GM23248 (cell line): ENCODE measurements at regions not wholly inside any gene's neighbourhood (a gene's known extent, or its start where the extent isn't known, plus 50 kb on each side); places are given as distances from the start of the nearest gene placed in this dataset.

Source experiments
- DNase-seq: peaks from one replicate; pipeline ENCODE4 v3.0.0-alpha.2; 2015
- H2AFZ ChIP-seq: fragments of 200-600 bp; sonication (generic); 2 replicates; pipeline ENCODE4 v1.6.1; 2016; ENCODE audit warnings: antibody characterized with exemption
- H3F3A ChIP-seq: fragments of 200-600 bp; sonication (generic); 2 replicates; pipeline ENCODE4 v1.6.1; 2016; ENCODE audit warnings: mild to moderate bottlenecking, antibody characterized with exemption, mixed run types; ENCODE audit not compliant: insufficient read depth
- H3K27ac ChIP-seq: fragments of 200-600 bp; sonication (generic); 2 replicates; pipeline ENCODE4 v1.5.1; 2016; ENCODE audit warnings: mild to moderate bottlenecking
- H3K27me3 ChIP-seq: fragments of 200-600 bp; sonication (generic); replicated peaks from 2 replicates; pipeline ENCODE4 v1.6.1; 2016; ENCODE audit warnings: mild to moderate bottlenecking; ENCODE audit not compliant: insufficient read depth
- H3K36me3 ChIP-seq: fragments of 200-600 bp; sonication (generic); 2 replicates; pipeline ENCODE4 v1.6.1; 2016; ENCODE audit warnings: low read depth, mild to moderate bottlenecking
- H3K4me1 ChIP-seq: fragments of 200-600 bp; sonication (generic); 2 replicates; pipeline ENCODE4 v1.6.1; 2016; ENCODE audit warnings: mild to moderate bottlenecking; ENCODE audit not compliant: insufficient read depth
- H3K4me2 ChIP-seq: fragments of 200-600 bp; sonication (generic); one replicate; pipeline ENCODE4 v1.6.1; 2016; ENCODE audit warnings: mild to moderate bottlenecking; ENCODE audit not compliant: unreplicated experiment
- H3K4me3 ChIP-seq: fragments of 200-600 bp; sonication (generic); 2 replicates; pipeline ENCODE4 v1.5.1; 2016; ENCODE audit warnings: mild to moderate bottlenecking
- H3K79me2 ChIP-seq: fragments of 200-600 bp; sonication (generic); 2 replicates; pipeline ENCODE4 v1.6.1; 2016; ENCODE audit warnings: mild to moderate bottlenecking; ENCODE audit not compliant: insufficient read depth
- H3K9ac ChIP-seq: fragments of 200-600 bp; sonication (generic); 2 replicates; pipeline ENCODE4 v1.6.1; 2016; ENCODE audit warnings: mild to moderate bottlenecking
- H3K9me2 ChIP-seq: fragments of 200-600 bp; sonication (generic); 2 replicates; pipeline ENCODE4 v1.6.1; 2016; ENCODE audit warnings: mixed run types, mild to moderate bottlenecking, moderate library complexity; ENCODE audit not compliant: insufficient read depth
- H3K9me3 ChIP-seq: fragments of 200-600 bp; sonication (generic); one replicate; pipeline ENCODE4 v1.6.1; 2017; ENCODE audit warnings: low read depth
- H4K20me1 ChIP-seq: fragments of 200-600 bp; sonication (generic); 2 replicates; pipeline ENCODE4 v1.6.0; 2016; ENCODE audit not compliant: insufficient read depth
- EZH2 ChIP-seq: fragments of 200-600 bp; sonication (generic); IDR thresholded peaks from 2 replicates; pipeline ENCODE4 v1.6.1; 2018; ENCODE audit warnings: antibody characterized with exemption, mild to moderate bottlenecking; ENCODE audit not compliant: insufficient read depth, poor library complexity, severe bottlenecking
- EZH2phosphoT487 ChIP-seq: fragments of 200-600 bp; sonication (generic); IDR thresholded peaks from 2 replicates; pipeline ENCODE4 v1.6.1; 2018; ENCODE audit warnings: antibody characterized with exemption, moderate library complexity, mild to moderate bottlenecking, low read depth; ENCODE audit not compliant: insufficient read depth
- WGBS, 2 experiments: methylation state at CpG; one replicate each; pipeline ENCODE4 v1.1.6; 2015 to 2017; ENCODE audit warnings: low lambda C conversion rate in 2 of 2, low coverage in 1 of 2; ENCODE audit errors: missing lambda C conversion rate in 2 of 2; 5-methylcytosine and 5-hydroxymethylcytosine counted together
- in situ Hi-C: fragments of 300-500 bp; cut with MboI; formaldehyde crosslinking; loops from 2 replicates; pipeline ENCODE4 v1.15.0; 2020

DNA sequence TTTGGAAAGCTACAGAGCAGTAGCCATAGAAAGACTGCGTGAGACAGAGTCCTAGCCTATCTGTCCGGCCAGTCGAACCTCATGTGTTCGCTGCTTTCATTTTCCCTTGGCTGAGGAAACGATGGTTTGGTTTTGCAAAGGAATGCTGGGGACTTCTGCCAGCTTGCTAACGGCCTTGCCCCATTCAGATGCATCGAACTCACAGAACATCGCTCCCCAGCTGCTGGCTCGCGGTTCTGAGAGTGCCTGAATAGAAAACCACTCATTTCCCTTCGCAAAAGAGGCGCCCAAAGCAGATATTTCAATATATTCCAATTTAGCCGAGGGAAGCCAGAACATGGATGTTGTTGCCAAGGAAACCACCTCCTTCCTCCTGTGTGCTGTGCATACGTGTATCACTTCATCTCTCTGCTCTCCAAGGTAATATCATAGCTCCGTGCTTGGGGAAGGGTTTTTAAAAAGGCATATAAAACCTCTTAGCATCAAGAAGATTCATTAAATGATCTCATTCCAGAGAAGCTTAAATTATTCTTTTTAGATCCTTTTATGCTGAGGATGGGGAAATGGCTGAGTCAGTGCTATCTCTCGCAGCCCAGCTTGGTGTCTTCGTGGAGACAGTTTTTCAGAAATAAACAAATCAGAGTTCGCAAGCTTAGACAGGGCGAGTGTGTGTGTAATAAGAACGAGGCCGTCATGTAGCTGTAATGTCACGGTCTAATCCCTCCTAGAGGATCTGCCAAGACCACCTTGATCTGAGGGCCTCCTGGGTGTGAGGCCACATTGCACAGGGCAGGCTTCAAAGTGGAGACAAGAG is 215.2 kb downstream of the RPS24 start:
- peaks cover 21% of the 10 kb centered on the region for H3K4me1 ChIP-seq
- peak overlapping the region; percentile 82 for H3K9ac ChIP-seq
- peak overlapping the region; percentile 94 for H3K27ac ChIP-seq
- TF ChIP-seq EZH2phosphoT487 (no peak), EZH2 (no peak)
- no peaks in the 10 kb centered on the region for H3K27me3 ChIP-seq
- 25 to 30% methylated on average over 22 of the region's 22 CpGs for WGBS, 2 experiments
- in situ Hi-C loops, result no loop called here
- H3K79me2 ChIP-seq, result no peaks in the 10 kb centered on the region
- peak overlapping the region; percentile 62 for H3K4me3 ChIP-seq
- H3F3A ChIP-seq, result peaks cover 18% of the 10 kb centered on the region
- H3K36me3 ChIP-seq, result no peaks in the 10 kb centered on the region
- no peaks in the 10 kb centered on the region for H4K20me1 ChIP-seq
- peak; percentile 91 for DNase-seq
- peak overlapping the region; percentile 82 for H3K4me2 ChIP-seq
- no peaks in the 10 kb centered on the region for H3K9me2 ChIP-seq
- no peaks in the 10 kb centered on the region for H3K9me3 ChIP-seq
- peak overlapping the region; percentile 82 for H2AFZ ChIP-seq

DNA sequence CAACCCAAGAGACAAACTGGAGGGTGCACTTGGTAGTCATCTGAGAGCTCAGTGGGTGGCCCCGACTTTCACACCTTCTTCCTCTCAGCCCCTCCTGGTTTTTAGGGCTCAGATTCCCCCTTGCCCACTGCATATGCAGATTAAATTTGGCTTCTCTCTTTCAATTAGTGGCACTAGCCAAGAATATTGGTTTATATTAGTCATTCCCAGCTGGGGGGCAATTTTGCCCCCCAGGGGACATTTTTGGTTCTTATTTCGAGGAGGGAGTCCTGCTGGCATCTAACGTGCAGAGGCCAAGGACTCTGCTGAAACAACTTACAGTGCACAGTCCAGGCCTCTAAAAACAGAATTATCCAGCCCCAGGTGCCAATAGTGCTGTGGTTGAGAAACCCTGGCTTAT is 216.0 kb downstream of the RPS24 start:
- Histone ChIP-seq H3K4me1 (peaks cover 21% of the 10 kb centered on the region), H3F3A (peaks cover 18% of the 10 kb centered on the region), H3K9me3 (no peaks in the 10 kb centered on the region), H4K20me1 (no peaks in the 10 kb centered on the region), H3K27me3 (no peaks in the 10 kb centered on the region), H2AFZ (no peak overlapping the region), H3K9ac (peak overlapping the region; percentile 82), H3K79me2 (no peaks in the 10 kb centered on the region), H3K4me2 (no peak overlapping the region), H3K4me3 (no peak overlapping the region), H3K27ac (peak overlapping the region; percentile 94), H3K9me2 (no peaks in the 10 kb centered on the region), H3K36me3 (no peaks in the 10 kb centered on the region)
- no peak for DNase-seq
- 90 to 96% methylated on average over 3 of the region's 3 CpGs for WGBS, 2 experiments
- TF ChIP-seq EZH2phosphoT487 (no peak), EZH2 (no peak)
- in situ Hi-C loops, result no loop called here

DNA sequence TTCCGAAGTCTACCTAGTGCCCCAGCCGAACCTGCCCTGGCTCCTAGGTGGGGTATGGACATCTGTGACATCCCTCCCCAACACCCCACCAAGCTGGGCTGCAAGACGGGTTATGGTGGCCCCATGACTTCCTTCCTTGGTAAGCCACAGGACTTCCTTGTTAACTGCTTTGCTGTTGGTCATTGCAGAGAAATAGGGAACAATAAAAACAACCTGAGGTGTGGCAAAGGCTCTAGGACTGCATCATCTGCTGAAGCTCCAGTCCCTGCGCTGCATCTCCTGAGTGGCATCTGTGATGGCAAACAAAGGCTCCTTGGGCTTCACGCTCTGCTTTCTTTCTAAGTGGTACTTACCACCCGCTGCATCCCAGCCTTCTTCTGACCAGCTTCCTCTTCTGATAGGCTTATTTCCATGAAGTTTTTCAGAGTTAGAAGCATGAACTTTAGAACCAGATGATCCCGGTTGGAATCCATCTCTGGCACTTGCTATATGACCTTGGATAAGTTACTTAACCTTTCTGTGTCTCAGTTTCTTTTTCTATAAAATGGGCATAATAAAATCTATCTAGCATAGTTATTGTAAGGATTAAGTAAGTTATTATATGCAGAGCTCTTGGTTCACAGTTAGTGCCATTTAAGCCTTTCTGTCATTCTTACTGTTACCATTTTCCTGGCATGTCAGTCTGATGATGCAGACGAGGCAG is 216.8 kb downstream of the RPS24 start:
- no peak overlapping the region for H3K4me2 ChIP-seq
- no peaks in the 10 kb centered on the region for H4K20me1 ChIP-seq
- H3K4me1 ChIP-seq, result peaks cover 25% of the 10 kb centered on the region
- no peaks in the 10 kb centered on the region for H3K9me2 ChIP-seq
- no peaks in the 10 kb centered on the region for H3K27me3 ChIP-seq
- WGBS, 2 experiments, result 98% methylated on average over 8 of the region's 8 CpGs
- H3K36me3 ChIP-seq, result no peaks in the 10 kb centered on the region
- DNase-seq, result no peak
- no peak overlapping the region for H3K9ac ChIP-seq
- peaks cover 25% of the 10 kb centered on the region for H3F3A ChIP-seq
- no peaks in the 10 kb centered on the region for H3K9me3 ChIP-seq
- no peak overlapping the region for H3K27ac ChIP-seq
- no peak overlapping the region for H3K4me3 ChIP-seq
- H2AFZ ChIP-seq, result no peak overlapping the region
- TF ChIP-seq EZH2 (no peak), EZH2phosphoT487 (no peak)
- H3K79me2 ChIP-seq, result no peaks in the 10 kb centered on the region
- in situ Hi-C loops, result no loop called here

DNA sequence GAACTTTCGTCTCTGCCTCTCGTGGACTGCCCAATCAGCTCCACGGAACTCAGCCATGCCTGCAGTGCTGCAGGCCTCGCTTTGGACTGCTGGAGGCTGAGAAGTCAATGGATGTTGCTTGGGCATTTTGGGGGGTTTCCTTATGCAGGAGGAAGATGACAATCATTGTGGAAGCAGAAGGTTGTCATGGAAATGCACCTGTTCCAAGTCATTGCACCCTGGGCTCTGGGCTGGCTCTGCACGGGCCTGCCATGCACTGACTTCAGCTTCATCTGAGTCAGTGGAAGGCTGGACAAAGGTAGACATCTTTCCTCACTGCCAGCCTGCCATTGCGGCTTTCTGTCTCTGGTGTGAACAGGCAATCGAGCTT is 217.3 kb downstream of the RPS24 start:
- no peaks in the 10 kb centered on the region for H4K20me1 ChIP-seq
- H3K79me2 ChIP-seq, result no peaks in the 10 kb centered on the region
- no peak overlapping the region for H2AFZ ChIP-seq
- H3K27me3 ChIP-seq, result no peaks in the 10 kb centered on the region
- no peak overlapping the region for H3K4me3 ChIP-seq
- peaks cover 30% of the 10 kb centered on the region for H3F3A ChIP-seq
- in situ Hi-C loops, result no loop called here
- DNase-seq, result no peak
- H3K27ac ChIP-seq, result no peak overlapping the region
- peaks cover 30% of the 10 kb centered on the region for H3K4me1 ChIP-seq
- H3K9ac ChIP-seq, result no peak overlapping the region
- H3K4me2 ChIP-seq, result no peak overlapping the region
- H3K9me3 ChIP-seq, result no peaks in the 10 kb centered on the region
- TF ChIP-seq EZH2phosphoT487, result no peak
- no peak for TF ChIP-seq EZH2
- no peaks in the 10 kb centered on the region for H3K9me2 ChIP-seq
- H3K36me3 ChIP-seq, result no peaks in the 10 kb centered on the region
- 99 to 100% methylated on average over 7 of the region's 7 CpGs for WGBS, 2 experiments
